GM12878 (cell line): ENCODE measurements at regions not wholly inside any gene's neighbourhood (a gene's known extent, or its start where the extent isn't known, plus 50 kb on each side); places are given as distances from the start of the nearest gene placed in this dataset.

Source experiments
- BHLHE40 ChIP-seq, 2 experiments: fragments of 450-650 bp in 1 of 2; IDR thresholded peaks; 2 replicates each; pipeline ENCODE4 v1.6.1; 2011 to 2017; ENCODE audit warnings: low read depth in 2 of 2, borderline replicate concordance in 1 of 2, improper control_type of control experiment in 1 of 2, low read length in 1 of 2, mild to moderate bottlenecking in 1 of 2
- CBX5 ChIP-seq: sonication (generic); IDR thresholded peaks from 2 replicates; pipeline ENCODE4 v1.6.1; 2016; ENCODE audit warnings: low read depth, moderate library complexity, mild to moderate bottlenecking, inconsistent platforms
- EP300 ChIP-seq, 2 experiments: fragments of 150-350 bp in 1 of 2; IDR thresholded peaks; 2 replicates each; pipeline ENCODE4 v1.6.1; 2011 to 2012; ENCODE audit warnings: low read depth in 2 of 2, low read length in 2 of 2, borderline replicate concordance in 1 of 2, improper control_type of control experiment in 1 of 2, inconsistent platforms in 1 of 2; ENCODE audit not compliant: control insufficient read depth in 1 of 2
- EZH2 ChIP-seq: IDR thresholded peaks from 2 replicates; pipeline ENCODE4 v1.6.1; 2012; ENCODE audit warnings: low read depth, mild to moderate bottlenecking, control low read depth, inconsistent platforms, low read length, borderline replicate concordance; ENCODE audit not compliant: control insufficient read depth
- RFX5 ChIP-seq: IDR thresholded peaks from 2 replicates; pipeline ENCODE4 v1.6.1; 2011; ENCODE audit warnings: low read depth, low read length, improper control_type of control experiment
- STAT1 ChIP-seq: fragments of 450-650 bp; conservative IDR thresholded peaks from 2 replicates; pipeline ENCODE4 v1.6.1; 2014; ENCODE audit warnings: antibody characterized with exemption, mild to moderate bottlenecking
- ZNF24 ChIP-seq: fragments of 450-650 bp; IDR thresholded peaks from 2 replicates; pipeline ENCODE4 v1.6.1; 2017; ENCODE audit warnings: antibody characterized with exemption, mild to moderate bottlenecking
- TF ChIP-seq, protein P1 (sequence below), 3 experiments: IDR thresholded peaks in 2 of 3; conservative IDR thresholded peaks in 1 of 3; 2 replicates each; pipeline ENCODE4 v1.5.1; 2011; ENCODE audit warnings: low read depth in 3 of 3, low read length in 3 of 3, mild to moderate bottlenecking in 3 of 3, control low read depth in 2 of 3, moderate library complexity in 2 of 3, inconsistent platforms in 1 of 3, mixed read lengths in 1 of 3; ENCODE audit not compliant: control insufficient read depth in 2 of 3, insufficient read depth in 1 of 3; ENCODE audit errors: extremely low read depth in 1 of 3
- TF ChIP-seq, protein P2 (sequence below): IDR thresholded peaks from 2 replicates; pipeline ENCODE4 v1.6.1; 2011; ENCODE audit warnings: low read depth, low read length, improper control_type of control experiment, borderline replicate concordance

DNA sequence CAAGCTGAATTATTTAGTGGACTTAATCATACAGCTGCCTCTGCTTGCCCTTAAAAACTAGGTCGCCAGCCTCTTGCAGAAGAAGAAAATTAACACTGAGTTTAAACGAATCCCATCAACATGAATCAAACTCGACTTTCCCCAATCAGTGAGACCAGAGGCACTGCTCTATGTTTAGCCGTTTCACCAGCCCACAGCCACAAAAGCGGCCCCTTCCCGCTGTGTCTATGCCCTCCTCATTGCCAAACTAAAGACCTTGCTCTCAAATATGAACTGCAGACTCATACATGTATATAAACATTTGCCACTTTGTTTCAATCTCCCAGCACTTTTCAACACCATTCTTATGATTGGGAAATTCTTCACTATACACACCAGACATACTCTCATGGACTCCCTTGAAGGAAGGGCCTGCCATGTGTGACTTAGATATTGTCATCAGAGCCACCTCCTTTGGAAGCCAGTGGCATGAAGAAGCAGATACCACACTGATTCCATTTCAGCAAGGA, 105.8 kb upstream of the ADGRF1 start:
- TF ChIP-seq CBX5 (no peak), ZNF24 (no peak), EZH2 (no peak), STAT1 (no peak), EP300 (IDR thresholded peaks at IDR 0.05; ENCODE audit: borderline replicate concordance in 1 of 2, control insufficient read depth in 1 of 2, low read depth in 2 of 2, low read length in 2 of 2) (no peak), BHLHE40 (IDR thresholded peaks at IDR 0.05; ENCODE audit: borderline replicate concordance in 1 of 2, low read depth in 2 of 2, low read length in 1 of 2) (no peak), RFX5 (no peak)
- TF ChIP-seq, protein P1, sequence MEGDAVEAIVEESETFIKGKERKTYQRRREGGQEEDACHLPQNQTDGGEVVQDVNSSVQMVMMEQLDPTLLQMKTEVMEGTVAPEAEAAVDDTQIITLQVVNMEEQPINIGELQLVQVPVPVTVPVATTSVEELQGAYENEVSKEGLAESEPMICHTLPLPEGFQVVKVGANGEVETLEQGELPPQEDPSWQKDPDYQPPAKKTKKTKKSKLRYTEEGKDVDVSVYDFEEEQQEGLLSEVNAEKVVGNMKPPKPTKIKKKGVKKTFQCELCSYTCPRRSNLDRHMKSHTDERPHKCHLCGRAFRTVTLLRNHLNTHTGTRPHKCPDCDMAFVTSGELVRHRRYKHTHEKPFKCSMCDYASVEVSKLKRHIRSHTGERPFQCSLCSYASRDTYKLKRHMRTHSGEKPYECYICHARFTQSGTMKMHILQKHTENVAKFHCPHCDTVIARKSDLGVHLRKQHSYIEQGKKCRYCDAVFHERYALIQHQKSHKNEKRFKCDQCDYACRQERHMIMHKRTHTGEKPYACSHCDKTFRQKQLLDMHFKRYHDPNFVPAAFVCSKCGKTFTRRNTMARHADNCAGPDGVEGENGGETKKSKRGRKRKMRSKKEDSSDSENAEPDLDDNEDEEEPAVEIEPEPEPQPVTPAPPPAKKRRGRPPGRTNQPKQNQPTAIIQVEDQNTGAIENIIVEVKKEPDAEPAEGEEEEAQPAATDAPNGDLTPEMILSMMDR (IDR thresholded peaks at IDR 0.05 in 2 of 3, conservative IDR thresholded peaks at IDR 0.05 in 1 of 3; ENCODE audit: control insufficient read depth in 2 of 3, extremely low read depth in 1 of 3, insufficient read depth in 1 of 3, low read depth in 3 of 3, low read length in 3 of 3), result no peak
- TF ChIP-seq, protein P2, sequence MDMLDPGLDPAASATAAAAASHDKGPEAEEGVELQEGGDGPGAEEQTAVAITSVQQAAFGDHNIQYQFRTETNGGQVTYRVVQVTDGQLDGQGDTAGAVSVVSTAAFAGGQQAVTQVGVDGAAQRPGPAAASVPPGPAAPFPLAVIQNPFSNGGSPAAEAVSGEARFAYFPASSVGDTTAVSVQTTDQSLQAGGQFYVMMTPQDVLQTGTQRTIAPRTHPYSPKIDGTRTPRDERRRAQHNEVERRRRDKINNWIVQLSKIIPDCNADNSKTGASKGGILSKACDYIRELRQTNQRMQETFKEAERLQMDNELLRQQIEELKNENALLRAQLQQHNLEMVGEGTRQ, result no peak
